A549 (cell line): ENCODE measurements at regions not wholly inside any gene's neighbourhood (a gene's known extent, or its start where the extent isn't known, plus 50 kb on each side); places are given as distances from the start of the nearest gene placed in this dataset.

Experiments
- BHLHE40 ChIP-seq: IDR thresholded peaks from 2 replicates; pipeline ENCODE4 v1.6.1; 2012; ENCODE audit warnings: low read depth, low read length, inconsistent platforms
- ELK1 ChIP-seq: fragments of 150-350 bp; IDR thresholded peaks from 2 replicates; pipeline ENCODE4 v1.6.1; 2014; ENCODE audit warnings: low read depth, mild to moderate bottlenecking, low read length
- HMGXB4 ChIP-seq: fragments of 250-450 bp; sonication (Bioruptor Pico); IDR thresholded peaks from 2 replicates; pipeline ENCODE4 v1.5.0; 2021; ENCODE audit warnings: mild to moderate bottlenecking, moderate library complexity, borderline replicate concordance
- POLR2A ChIP-seq: IDR thresholded peaks from 2 replicates; pipeline ENCODE4 v1.6.1; 2012; ENCODE audit warnings: mild to moderate bottlenecking, low read length
- SMC3 ChIP-seq: fragments of >200 bp; sonication (Bioruptor Twin); formaldehyde crosslinking; IDR thresholded peaks from 3 replicates; pipeline ENCODE4 v1.6.1; 2018; ENCODE audit warnings: inconsistent platforms
- TP53 ChIP-seq: fragments of 250-450 bp; sonication (Bioruptor Pico); IDR thresholded peaks from 2 replicates; pipeline ENCODE4 v1.5.0; 2021; ENCODE audit warnings: mild to moderate bottlenecking, moderate library complexity
- TF ChIP-seq, protein P1 (sequence below): fragments of >200 bp; sonication (Bioruptor Twin); formaldehyde crosslinking; IDR thresholded peaks from 3 replicates; pipeline ENCODE4 v1.5.1; 2016

DNA sequence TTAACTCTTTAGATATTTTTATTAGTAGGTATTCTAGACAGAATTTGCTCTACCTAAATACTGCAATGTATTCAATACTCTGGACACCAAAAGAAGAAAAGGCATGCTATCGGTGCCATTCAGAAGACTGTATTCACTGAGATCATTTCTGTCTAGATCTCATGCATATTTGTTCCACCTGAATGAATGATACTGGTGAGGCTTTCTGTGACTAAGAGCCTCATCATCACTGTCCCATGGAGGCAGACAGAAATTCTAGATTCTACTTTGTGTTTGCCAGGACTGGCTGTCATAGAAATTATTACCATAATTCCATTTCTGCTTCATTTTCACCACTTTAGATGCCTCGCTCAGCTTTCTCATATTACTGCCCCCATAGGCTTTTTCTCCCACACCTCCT, 340.7 kb downstream of the MBD2 start:
- TF ChIP-seq, protein P1, sequence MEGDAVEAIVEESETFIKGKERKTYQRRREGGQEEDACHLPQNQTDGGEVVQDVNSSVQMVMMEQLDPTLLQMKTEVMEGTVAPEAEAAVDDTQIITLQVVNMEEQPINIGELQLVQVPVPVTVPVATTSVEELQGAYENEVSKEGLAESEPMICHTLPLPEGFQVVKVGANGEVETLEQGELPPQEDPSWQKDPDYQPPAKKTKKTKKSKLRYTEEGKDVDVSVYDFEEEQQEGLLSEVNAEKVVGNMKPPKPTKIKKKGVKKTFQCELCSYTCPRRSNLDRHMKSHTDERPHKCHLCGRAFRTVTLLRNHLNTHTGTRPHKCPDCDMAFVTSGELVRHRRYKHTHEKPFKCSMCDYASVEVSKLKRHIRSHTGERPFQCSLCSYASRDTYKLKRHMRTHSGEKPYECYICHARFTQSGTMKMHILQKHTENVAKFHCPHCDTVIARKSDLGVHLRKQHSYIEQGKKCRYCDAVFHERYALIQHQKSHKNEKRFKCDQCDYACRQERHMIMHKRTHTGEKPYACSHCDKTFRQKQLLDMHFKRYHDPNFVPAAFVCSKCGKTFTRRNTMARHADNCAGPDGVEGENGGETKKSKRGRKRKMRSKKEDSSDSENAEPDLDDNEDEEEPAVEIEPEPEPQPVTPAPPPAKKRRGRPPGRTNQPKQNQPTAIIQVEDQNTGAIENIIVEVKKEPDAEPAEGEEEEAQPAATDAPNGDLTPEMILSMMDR, result no peak
- no peak for TF ChIP-seq SMC3
- no peak for TF ChIP-seq HMGXB4 (CRISPR knock-in tag)
- no peak for TF ChIP-seq BHLHE40
- TF ChIP-seq POLR2A, result no peak
- no peak for TF ChIP-seq TP53 (CRISPR knock-in tag)
- TF ChIP-seq ELK1, result no peak
